ENCODE measurements at regions not wholly inside any gene's neighbourhood (a gene's known extent, or its start where the extent isn't known, plus 50 kb on each side); places are given as distances from the start of the nearest gene placed in this dataset.

DNA sequence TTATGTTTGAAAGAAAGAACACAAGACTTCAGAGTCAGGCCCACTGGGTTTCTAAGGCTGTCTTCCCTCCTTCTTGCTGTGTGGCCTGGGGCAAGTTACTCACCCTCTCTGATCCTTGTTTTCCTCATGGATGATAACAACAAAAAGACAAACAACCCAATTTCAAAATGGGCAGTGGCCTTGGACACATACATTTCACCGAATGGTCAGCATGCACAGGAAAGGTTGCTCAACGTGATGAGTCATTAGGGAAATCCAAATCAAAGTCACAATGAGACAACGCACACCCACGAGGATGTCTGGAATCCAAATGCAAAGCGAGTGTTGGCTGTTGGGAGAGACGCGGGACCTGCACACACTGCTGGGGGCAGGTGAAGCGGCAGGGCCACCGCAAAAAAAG is 50.8 kb upstream of the PPP2R2C start:
- peak; percentile 70 for DNase-seq (ENCODE audit: low spot score)

DNA sequence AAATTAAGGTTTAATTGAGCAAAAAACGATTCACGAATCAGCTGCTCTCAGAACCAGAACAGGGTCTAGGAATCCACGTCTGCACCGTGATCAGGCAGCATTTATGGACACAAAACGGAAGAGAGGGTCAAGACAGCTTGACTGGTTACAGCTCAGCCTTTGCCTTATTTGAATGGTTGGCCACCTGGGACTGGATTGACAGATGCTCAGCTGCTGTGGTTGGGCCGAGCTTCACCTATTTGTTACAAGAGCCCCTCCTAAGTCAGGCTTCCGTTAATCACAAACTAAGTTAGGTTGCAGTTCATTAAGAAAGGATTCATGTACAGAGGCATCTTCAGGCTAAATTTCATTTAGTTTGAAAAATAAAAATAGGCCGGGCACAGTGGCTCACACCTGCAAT is 50.6 kb upstream of the MAN2B2 start:
- no peak for DNase-seq (ENCODE audit: low spot score)
